ENCODE measurements at regions not wholly inside any gene's neighbourhood (a gene's known extent, or its start where the extent isn't known, plus 50 kb on each side); places are given as distances from the start of the nearest gene placed in this dataset.

DNA sequence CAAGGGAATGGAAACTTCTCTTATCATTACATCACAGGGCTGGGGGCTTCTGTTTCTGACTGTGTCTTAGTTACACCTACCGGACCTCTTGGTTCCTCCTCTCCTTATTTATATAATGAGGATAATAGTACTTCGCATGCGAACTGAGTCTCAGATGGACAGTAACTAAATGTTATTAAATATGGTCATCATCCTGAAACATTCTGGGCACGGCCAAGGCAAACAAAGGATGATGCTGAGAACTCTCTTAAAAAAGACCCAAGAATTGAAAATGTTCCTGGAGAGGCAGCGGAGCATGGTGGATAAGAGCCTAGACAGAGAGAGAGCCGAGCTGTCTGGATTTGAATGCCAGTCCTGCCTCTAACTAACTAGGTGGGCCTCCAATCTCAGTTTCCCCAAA lies 119.8 kb upstream of the SASH1 start:
- DNase-seq = no peak

- no peak for DNase-seq
These were observed 119.2 kb upstream of the SASH1 start for GRCh38 chr6:148223424-148223842.

- DNase-seq = no peak
These were observed 116.8 kb upstream of the SASH1 start for GRCh38 chr6:148225871-148226270.

DNA sequence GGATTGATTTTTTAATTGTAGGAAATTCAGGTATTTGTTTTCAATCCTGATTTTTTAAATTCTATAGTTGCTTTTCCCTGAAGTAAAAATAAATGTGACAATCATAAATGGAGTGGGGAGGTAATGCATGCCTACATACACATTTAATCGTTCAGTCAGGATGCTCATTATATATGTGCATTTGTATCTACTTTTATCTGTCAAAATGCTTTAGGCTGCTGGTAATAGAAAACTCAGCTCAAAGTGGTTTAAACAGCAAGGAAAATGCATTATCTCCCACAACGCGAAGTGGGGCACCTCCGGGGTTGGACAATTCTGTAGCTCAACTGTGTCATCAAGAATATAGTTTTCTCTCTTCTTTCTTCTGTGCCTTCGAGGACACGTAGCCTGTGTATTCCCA lies 116.4 kb upstream of the SASH1 start:
- no peak for DNase-seq

DNA sequence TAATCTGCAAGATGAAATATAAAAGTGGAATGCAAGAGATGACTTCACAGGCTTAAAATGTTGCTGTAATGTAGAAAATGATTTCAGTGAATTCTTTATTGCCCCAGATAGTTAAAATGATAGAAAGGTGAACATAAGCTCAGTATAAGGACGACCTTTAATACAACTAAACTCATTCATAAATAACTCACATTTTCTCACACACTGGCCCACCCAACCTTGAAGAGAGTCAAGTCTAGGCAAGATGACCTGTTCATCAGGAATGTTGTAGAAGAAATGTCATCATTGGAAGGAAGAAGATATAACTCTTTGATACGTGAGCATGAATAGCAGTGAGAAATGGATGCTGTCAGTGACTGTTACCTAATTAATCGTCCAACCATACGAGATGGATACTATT lies 111.1 kb upstream of the SASH1 start:
- DNase-seq = no peak

DNA sequence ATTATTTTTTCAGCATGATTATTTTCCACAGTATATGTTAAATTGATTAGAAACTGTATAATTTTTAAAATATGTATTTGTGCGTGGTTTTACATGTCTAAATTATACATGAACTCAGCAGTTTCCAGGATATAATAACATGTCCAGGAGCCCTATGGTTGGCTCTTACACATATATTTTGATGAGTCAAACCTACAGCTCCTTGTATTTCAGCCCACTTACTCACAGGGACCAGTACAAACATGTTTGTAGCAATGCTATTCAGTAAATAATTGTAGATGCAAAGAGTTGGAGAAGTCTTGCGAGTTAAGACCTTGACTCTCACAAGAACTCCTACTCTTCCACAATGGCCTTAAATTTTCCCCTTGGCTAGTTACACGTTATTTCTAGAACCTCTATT lies 107.2 kb upstream of the SASH1 start:
- DNase-seq = no peak

- no peak for DNase-seq
These were observed 103.9 kb upstream of the SASH1 start for GRCh38 chr6:148238713-148239112.

- DNase-seq = no peak
These were observed 103.4 kb upstream of the SASH1 start for GRCh38 chr6:148239215-148239614.

GRCh38 chr6:148239801-148240460 lies 102.7 kb upstream of the SASH1 start:
- no peak for DNase-seq

DNA sequence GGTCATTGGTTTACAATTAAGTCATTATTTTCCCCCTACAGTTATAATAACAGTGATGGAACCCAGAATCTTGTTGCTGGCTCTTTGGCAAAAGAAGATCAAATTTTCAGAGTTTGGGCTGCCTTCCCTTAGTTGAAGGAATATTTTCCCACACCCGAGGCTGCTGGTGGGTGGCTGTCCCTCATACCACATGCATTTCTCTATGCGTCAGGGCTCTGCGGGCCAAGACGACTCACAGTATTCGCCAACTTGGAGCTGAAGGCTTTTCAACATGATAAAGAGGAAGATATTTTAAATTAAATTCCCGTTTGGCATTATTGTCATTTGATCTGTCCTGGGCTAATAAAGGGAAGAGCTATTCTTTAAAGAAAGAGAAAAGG lies 102.2 kb upstream of the SASH1 start:
- no peak for DNase-seq

- no peak for DNase-seq
These were observed 101.7 kb upstream of the SASH1 start for GRCh38 chr6:148240861-148241477.

- DNase-seq = no peak
These were observed 100.5 kb upstream of the SASH1 start for GRCh38 chr6:148242180-148242579.

GRCh38 chr6:148244217-148244935 lies 98.3 kb upstream of the SASH1 start:
- no peak for DNase-seq

DNA sequence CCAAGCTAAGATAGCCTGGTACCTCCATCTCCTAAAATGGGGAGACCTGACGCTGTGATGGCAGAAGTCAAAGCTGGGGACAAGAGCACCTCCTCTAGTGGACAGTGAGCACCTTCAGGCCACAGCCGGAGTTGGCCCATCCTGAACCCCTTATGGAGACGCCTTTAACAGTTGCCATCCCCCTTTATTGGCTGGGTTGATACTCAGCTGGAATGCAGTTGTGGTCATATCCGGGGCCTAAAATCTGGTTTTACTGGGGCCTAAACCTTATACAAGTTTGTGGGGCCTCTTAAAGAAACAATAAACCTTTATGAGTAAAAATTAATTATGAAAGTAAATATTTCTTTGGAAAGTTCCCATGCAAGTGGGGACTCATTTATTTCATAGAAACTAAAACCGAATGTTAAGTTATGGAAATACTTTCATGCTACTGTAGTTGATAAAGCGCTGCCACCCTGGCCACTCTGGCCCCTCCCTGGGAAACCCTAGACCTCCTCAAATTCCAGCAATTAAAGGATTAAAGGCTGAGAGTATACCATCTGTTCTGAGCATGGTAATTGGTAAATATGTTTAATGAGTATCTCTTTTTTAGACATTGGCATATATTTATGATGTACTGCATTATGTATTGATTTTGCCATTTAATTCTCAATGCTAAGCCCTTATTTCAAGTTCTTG lies 95.1 kb upstream of the SASH1 start:
- DNase-seq = no peak

GRCh38 chr6:148249160-148249559 lies 93.5 kb upstream of the SASH1 start:
- no peak for DNase-seq

- DNase-seq = no peak
These were observed 92.8 kb upstream of the SASH1 start for GRCh38 chr6:148249679-148250375.

GRCh38 chr6:148250975-148251685 lies 91.5 kb upstream of the SASH1 start:
- DNase-seq = no peak

- no peak for DNase-seq
These were observed 90.7 kb upstream of the SASH1 start for GRCh38 chr6:148251891-148252290.

GRCh38 chr6:148257810-148258209 lies 84.8 kb upstream of the SASH1 start:
- DNase-seq = no peak

- no peak for DNase-seq
These were observed 83.8 kb upstream of the SASH1 start for GRCh38 chr6:148258868-148259267.

- DNase-seq = no peak
These were observed 81.2 kb upstream of the SASH1 start for GRCh38 chr6:148261470-148261869.

DNA sequence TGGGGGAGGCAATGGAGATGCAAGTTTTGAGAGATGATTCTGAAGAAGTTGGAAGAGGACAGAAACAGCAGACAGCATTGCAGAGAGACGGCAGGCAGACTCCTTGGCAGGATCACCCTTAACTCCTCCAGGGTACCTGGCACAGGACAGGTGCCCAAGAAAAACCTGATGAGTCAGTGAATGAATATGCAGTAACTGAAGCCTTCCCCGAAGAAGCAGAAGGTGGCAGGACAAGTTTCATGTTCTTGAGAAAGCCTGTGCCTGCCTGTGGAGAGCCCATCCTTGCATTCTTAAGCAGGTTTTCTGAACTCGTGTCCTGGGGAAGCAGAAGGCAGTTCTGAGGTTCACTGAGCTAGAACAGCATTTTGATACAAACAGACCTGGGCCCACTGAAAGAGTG lies 79.6 kb upstream of the SASH1 start:
- no peak for DNase-seq

- DNase-seq = no peak
These were observed 78.7 kb upstream of the SASH1 start for GRCh38 chr6:148263961-148264360.
